NCI-H460 (cell line): ENCODE measurements at regions not wholly inside any gene's neighbourhood (a gene's known extent, or its start where the extent isn't known, plus 50 kb on each side); places are given as distances from the start of the nearest gene placed in this dataset.
A peak's percentile ranks its signal among the peaks of the same experiment; 100 is the strongest.
"Not testable (repeated sequence)": the region's sequence is repeated elsewhere in the genome, so short reads cannot be mapped to it uniquely, and the experiment has no call there.

ENCODE experiments used
- DNase-seq: peaks from one replicate; pipeline ENCODE4 v3.0.0-alpha.2; 2016; ENCODE audit warnings: low read depth; ENCODE audit errors: extremely low read depth

DNA sequence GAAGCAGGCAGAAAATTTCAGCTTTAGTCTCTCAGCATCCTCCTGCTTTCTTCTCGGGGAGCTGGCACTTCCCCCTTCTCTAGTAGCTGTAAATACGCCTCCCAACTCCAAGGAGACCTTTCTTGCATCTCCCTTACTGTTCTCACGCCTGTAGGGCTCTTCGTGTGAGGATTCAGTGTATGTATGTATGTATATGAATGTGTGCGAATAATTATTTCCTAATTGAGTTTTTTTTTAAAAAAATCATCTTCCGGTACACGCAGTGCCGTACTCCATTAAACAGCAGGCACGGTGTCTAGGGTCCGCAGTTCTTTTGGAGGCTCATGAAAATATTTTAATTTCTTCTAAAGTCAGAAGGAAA lies 85.4 kb downstream of the HFE start:
- no peak for DNase-seq

DNA sequence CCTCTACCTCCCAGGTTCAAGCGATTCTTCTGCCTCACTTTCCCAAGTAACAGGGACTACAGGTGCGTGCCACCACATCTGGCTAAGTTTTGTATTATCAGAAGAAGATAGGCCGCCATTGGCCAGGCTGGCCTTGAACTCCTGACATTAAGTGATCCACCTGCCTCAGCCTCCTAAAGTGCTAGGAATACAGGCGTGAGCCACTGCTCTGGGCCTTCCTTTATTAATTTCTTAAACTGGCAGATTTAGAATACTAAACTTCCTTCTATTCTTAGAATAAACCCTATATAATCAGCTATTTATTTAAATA lies 86.6 kb downstream of the HFE start:
- DNase-seq = no peak

DNA sequence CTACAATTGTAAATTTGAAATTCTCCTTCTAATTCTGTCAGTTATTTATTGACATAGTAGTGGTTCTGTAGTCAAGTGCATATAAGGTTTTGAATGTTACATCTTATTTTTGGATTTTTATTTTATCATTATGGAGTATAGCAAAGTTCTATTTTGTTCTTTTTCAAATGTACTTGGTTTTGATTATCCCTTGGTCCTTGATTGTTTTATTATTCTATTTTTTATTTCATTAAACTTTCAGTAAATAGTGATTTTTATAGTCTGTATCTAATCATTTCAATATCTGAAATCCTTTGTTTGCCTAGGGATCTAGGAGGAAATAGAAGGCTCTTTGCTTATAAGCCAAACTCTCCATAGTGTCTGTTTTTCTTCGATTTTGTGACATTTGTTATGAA lies 87.8 kb downstream of the HFE start:
- no peak for DNase-seq

GRCh38 chr6:26175428-26176181 lies 88.4 kb downstream of the HFE start:
- DNase-seq = no peak

- no peak for DNase-seq
Observed at GRCh38 chr6:26179675-26180074, 92.4 kb downstream of the HFE start.

- no peak for DNase-seq
Observed at GRCh38 chr6:26180346-26180745, 93.1 kb downstream of the HFE start.

- no peak for DNase-seq
Observed at GRCh38 chr6:26183237-26183580, 96.0 kb downstream of the HFE start.

GRCh38 chr6:26183581-26184366 lies 96.5 kb downstream of the HFE start:
- DNase-seq = no peak

GRCh38 chr6:26184367-26184891 lies 97.2 kb downstream of the HFE start:
- DNase-seq = no peak

DNA sequence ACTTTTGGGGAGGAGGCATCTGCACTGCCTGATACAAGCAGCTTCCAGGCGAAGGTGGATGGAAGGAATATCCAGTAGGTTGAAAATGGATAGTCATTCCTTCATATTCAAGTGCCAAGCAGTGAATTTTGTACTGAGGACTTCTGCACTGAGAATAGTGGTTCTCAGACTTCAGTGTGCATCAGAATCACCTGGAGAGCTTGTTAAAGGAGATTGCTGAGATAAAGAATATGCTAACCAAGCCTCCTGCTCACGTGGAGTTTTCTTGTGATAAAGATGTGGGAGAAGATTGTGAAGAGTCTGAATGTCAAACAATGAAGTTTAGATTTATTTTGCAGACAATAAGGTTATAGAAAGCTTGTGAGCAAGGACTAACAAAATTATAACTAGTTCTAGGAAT lies 97.8 kb downstream of the HFE start:
- DNase-seq = no peak

DNA sequence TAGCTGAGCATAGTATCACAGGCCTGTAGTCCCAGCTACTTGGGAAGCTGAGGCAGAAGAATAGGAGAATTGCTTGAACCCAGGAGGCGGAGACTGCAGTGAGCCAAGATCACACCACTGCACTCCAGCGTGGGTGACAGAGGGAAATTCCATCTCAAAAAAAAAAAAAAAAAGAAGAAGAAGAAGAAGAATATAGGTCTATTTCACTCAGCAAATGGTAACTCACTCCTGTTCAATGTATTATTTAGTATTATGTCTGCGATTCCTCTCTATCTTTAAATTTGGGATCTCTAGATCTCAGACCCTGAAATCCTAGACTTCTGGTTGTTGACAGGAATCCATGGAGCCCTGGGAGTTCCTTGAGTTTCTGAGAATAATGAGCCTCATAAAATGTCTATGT lies 98.6 kb downstream of the HFE start:
- no peak for DNase-seq

DNA sequence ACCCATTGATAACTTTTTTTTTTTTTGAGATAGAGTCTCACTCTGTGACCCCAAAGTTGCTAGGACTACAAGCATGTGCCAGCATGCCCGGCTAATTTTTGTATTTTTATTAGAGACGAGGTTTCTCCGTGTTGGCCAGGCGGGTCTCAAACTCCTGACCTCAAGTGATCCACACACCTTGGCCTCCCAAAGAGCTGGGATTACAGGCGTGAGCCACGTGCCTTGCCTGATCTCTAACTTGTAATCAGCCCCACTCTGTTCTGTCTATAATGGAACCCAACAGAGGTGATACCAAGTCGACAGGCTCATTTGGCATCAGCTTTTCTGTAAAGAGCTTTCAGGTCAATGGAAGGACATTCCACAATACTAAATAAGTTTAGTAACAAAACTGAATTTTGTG lies 99.4 kb downstream of the HFE start:
- no peak for DNase-seq

DNA sequence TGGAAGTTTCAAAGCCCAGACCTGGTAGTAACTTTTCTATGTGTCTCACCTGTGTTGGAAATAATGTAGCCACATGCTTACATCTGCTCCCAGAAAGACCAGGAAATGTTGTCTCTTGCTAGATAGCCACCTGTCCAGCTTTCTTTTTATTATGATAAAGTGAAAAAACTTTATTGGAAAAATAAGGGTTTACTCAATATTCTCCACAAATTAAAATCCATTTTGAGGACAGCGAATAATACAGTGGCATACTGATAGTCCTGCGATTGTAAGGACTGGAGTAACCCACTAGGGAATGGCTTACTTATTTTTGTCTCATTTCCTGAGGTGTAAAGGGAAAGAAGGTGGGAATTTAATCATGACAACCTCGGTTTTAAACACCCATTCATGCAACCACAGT lies 100.1 kb downstream of the HFE start:
- no peak for DNase-seq

- no peak for DNase-seq
Observed at GRCh38 chr6:26187981-26188635, 100.9 kb downstream of the HFE start.

DNA sequence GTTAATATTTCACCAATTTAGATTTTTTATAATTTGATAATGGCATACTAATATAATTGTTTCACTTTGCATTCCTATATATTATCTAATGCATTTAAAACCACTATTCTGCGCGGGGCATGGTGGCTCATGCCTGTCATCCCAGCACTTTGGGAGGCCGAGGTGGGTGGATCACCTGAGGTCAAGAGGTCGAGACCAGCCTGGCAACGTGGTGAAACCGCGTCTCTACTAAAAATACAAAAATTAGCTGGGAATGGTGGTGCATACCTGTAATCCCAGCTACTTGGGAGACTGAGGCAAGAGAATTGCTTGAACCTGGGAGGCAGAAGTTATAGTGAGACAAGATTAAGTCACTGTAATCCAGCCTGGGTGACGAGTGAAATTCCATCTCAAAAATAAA lies 104.3 kb downstream of the HFE start:
- not testable (repeated sequence) for DNase-seq

DNA sequence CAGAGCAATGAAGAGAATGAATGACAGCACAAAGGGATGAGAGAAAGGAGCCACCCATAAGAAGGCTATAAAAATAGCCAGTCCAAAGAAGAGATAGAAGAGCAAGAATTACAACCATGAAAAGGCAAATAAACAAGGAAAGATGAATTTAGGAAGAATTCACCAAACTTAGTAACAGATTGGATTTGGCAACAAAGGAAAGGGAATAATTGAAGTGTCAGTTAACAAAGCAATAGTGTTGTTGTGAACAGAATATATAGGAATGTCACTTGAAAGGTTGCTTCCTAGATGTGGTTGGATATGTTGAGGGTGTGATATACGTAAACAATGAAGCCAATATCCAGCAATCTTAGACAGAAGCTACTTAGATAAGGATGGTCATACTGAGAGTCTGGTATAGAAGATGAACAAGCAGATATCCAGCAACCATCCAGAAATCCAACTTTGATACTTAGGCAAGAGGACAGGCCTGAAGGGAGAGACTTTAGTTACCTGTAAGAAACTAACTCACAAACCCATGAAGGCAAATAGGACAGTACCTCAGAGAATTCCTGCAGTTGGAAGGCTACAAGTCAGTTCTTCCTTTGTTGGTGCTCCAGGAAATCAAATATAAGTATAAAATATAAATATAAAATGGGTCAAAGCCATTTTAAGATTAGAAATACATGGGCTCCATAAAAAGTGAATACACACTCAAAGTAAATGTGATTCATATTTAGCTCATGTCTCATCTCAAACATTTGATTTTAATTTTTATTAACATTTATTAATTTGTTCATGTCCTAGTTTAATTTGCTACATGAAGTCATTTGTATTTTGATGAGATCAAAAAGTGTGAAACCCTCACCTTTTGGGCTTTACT lies 106.5 kb downstream of the HFE start:
- DNase-seq = no peak

GRCh38 chr6:26194329-26194701 lies 107.1 kb downstream of the HFE start:
- no peak for DNase-seq

DNA sequence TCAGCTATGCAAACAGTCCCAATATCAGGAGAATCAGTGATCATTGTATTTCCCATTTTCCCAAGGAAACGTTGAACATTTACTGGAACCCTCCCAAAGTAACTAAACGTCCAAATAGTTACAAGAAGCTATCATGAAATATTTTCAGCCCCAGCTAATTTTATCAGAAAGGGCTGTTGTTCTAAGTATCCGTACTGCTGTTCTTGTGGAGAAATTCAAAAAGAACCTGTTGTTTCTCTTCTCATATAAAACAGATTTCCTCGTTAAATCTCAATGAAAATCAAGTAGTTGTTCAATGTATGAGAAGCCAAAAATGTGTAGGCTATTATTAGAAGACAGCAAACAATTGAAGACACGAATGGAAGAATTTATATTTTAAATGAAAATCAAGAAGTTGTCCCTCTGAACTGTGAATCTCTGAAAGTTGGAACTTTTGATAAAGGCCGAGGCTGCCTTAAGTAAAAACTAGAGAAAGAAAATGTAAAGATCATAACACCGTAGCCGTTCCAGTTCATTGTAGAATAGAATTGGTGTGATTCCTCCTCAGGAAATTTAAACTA lies 107.7 kb downstream of the HFE start:
- DNase-seq = no peak

GRCh38 chr6:26195376-26195923 lies 108.2 kb downstream of the HFE start:
- DNase-seq = peak; percentile 80
